OCI-LY7 (cell line): ENCODE measurements at regions not wholly inside any gene's neighbourhood (a gene's known extent, or its start where the extent isn't known, plus 50 kb on each side); places are given as distances from the start of the nearest gene placed in this dataset.

ENCODE experiments used
- BruUV-seq: library from RNA; stranded (reverse); fragments of 400-500 nt; replicated peaks from 2 replicates; lab custom pipeline; 2021; lab: Mats Ljungman, UMichigan
- CTCF ChIA-PET: fragments of 300-600 bp; sonication (Branson Sonifier 250); formaldehyde crosslinking; loops from one replicate; lab custom pipeline; 2022; ENCODE audit warnings: antibody characterized with exemption; ENCODE audit not compliant: unreplicated experiment; lab: Charles Lee
- POLR2A ChIA-PET: fragments of 300-600 bp; sonication (Branson Sonifier 250); formaldehyde crosslinking; loops from one replicate; lab custom pipeline; 2022; ENCODE audit warnings: antibody characterized with exemption; lab: Charles Lee
- DNase-seq: peaks from one replicate; pipeline ENCODE4 v3.0.0-alpha.2; 2015; ENCODE audit warnings: low spot score
- H2AFZ ChIP-seq: fragments of 200-600 bp; sonication (generic), shearing (Covaris generic); 2 replicates; pipeline ENCODE4 v1.6.1; 2014; ENCODE audit warnings: mild to moderate bottlenecking, antibody characterized with exemption, low read length, moderate library complexity
- H3K27ac ChIP-seq: fragments of 200-600 bp; sonication (generic); 2 replicates; pipeline ENCODE4 v1.5.1; 2014; ENCODE audit warnings: mixed run types, low read depth, mild to moderate bottlenecking, moderate library complexity, low read length, inconsistent platforms; ENCODE audit not compliant: poor library complexity, severe bottlenecking
- H3K36me3 ChIP-seq: fragments of 200-600 bp; sonication (generic); 2 replicates; pipeline ENCODE4 v1.6.1; 2014; ENCODE audit warnings: mild to moderate bottlenecking, antibody characterized with exemption, low read length, moderate library complexity, mixed read lengths; ENCODE audit not compliant: insufficient read depth
- H3K4me1 ChIP-seq: fragments of 200-600 bp; sonication (generic); 2 replicates; pipeline ENCODE4 v1.5.1; 2014; ENCODE audit warnings: mild to moderate bottlenecking, low read length; ENCODE audit not compliant: insufficient read depth, poor library complexity, severe bottlenecking
- H3K4me2 ChIP-seq: fragments of 200-600 bp; sonication (generic); 2 replicates; pipeline ENCODE4 v1.6.1; 2014; ENCODE audit warnings: mild to moderate bottlenecking, low read length
- H3K4me3 ChIP-seq: fragments of 200-600 bp; sonication (generic); 2 replicates; pipeline ENCODE4 v1.5.1; 2014; ENCODE audit warnings: mild to moderate bottlenecking, low read depth, low read length; ENCODE audit not compliant: poor library complexity, severe bottlenecking
- H3K79me2 ChIP-seq: fragments of 200-600 bp; sonication (generic); 2 replicates; pipeline ENCODE4 v1.6.1; 2016; ENCODE audit warnings: low read depth, mild to moderate bottlenecking, low read length, moderate library complexity, mixed read lengths; ENCODE audit not compliant: insufficient read depth
- H3K9me2 ChIP-seq: fragments of 200-600 bp; sonication (generic); 2 replicates; pipeline ENCODE4 v1.6.1; 2016; ENCODE audit warnings: mild to moderate bottlenecking, low read length, mixed read lengths; ENCODE audit not compliant: insufficient read depth
- H3K9me3 ChIP-seq: fragments of 200-600 bp; sonication (generic); 2 replicates; pipeline ENCODE4 v1.6.1; 2014; ENCODE audit warnings: mild to moderate bottlenecking, mixed run types, low read length, mixed read lengths
- H4K20me1 ChIP-seq: fragments of 200-600 bp; sonication (generic); 2 replicates; pipeline ENCODE4 v1.6.1; 2014; ENCODE audit warnings: mild to moderate bottlenecking, antibody characterized with exemption, low read length, moderate library complexity, mixed read lengths; ENCODE audit not compliant: insufficient read depth
- CTCF ChIP-seq: fragments of 200-600 bp; sonication (generic); conservative IDR thresholded peaks from 2 replicates; pipeline ENCODE4 v1.5.1; 2014; ENCODE audit warnings: mild to moderate bottlenecking, antibody characterized with exemption, low read length, moderate library complexity, mixed read lengths
- EZH2phosphoT487 ChIP-seq: fragments of 200-600 bp; sonication (generic); IDR thresholded peaks from 2 replicates; pipeline ENCODE4 v1.6.1; 2018; ENCODE audit warnings: low read depth, borderline replicate concordance, mild to moderate bottlenecking, mixed run types, antibody characterized with exemption, low read length, moderate library complexity, mixed read lengths
- intact Hi-C: fragments of 100-400 bp; cut with micrococcal nuclease; formaldehyde crosslinking; loops from one replicate; pipeline ENCODE4 v1.10.0; 2022; ENCODE audit not compliant: unreplicated experiment

GRCh38 chr14:45400950-45401640, 148.1 kb upstream of the MIS18BP1 start:
- CTCF ChIA-PET = no interaction called here
- no peaks in the 10 kb centered on the region for H3K9me2 ChIP-seq
- no peak overlapping the region for H3K27ac ChIP-seq
- BruUV-seq = no TSS peak
- no peak overlapping the region for H3K4me2 ChIP-seq
- intact Hi-C loops = no loop called here
- no peak for TF ChIP-seq CTCF
- H3K36me3 ChIP-seq = no peaks in the 10 kb centered on the region
- H3K9me3 ChIP-seq = no peaks in the 10 kb centered on the region
- no peaks in the 10 kb centered on the region for H4K20me1 ChIP-seq
- no peaks in the 10 kb centered on the region for H3K4me1 ChIP-seq
- POLR2A ChIA-PET = interaction anchor here (0.6 kb wide), 1 partner anchor 660 kb away, joined by 3 read pairs; no protein-coding TSS in a partner anchor
- DNase-seq = no peak
- no peaks in the 10 kb centered on the region for H3K79me2 ChIP-seq
- no peak overlapping the region for H2AFZ ChIP-seq
- H3K4me3 ChIP-seq = no peak overlapping the region

GRCh38 chr14:45400509-45400908, 147.5 kb upstream of the MIS18BP1 start:
- Histone ChIP-seq H2AFZ (no peak overlapping the region), H3K4me1 (no peaks in the 10 kb centered on the region), H3K4me2 (no peak overlapping the region), H3K79me2 (no peaks in the 10 kb centered on the region), H3K4me3 (no peak overlapping the region), H3K9me2 (no peaks in the 10 kb centered on the region), H4K20me1 (no peaks in the 10 kb centered on the region), H3K36me3 (no peaks in the 10 kb centered on the region), H3K27ac (no peak overlapping the region), H3K9me3 (no peaks in the 10 kb centered on the region)
- no peak for DNase-seq
- POLR2A ChIA-PET = interaction anchor here (0.6 kb wide), 1 partner anchor 661 kb away, joined by 3 read pairs; no protein-coding TSS in a partner anchor
- no TSS peak for BruUV-seq
- intact Hi-C loops = no loop called here
- CTCF ChIA-PET = no interaction called here
- TF ChIP-seq CTCF (no peak), EZH2phosphoT487 (no peak)

DNA sequence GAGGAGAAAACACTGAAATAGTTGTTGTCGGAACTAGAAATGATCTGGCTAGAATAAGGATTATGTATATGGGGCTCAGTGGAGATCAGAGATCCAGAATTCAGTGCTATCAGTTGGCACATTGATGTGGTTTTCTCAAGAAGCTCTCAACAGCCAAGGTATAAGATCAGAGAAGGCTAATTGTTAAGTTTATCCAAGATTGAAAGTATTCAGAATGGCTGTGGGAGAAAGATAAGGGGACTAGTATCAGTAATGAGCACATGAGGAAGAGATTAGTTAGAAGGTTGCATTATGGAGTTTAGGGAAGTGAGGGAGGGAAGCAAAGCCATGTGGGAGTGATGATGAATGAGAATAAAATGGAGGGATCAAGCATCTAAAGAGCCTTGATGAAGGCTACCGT, 128.1 kb upstream of the MIS18BP1 start:
- no peaks in the 10 kb centered on the region for H3K79me2 ChIP-seq
- CTCF ChIA-PET = no interaction called here
- no peaks in the 10 kb centered on the region for H4K20me1 ChIP-seq
- intact Hi-C loops = no loop called here
- no peak overlapping the region for H3K4me3 ChIP-seq
- H3K4me2 ChIP-seq = no peak overlapping the region
- no peak overlapping the region for H3K27ac ChIP-seq
- H2AFZ ChIP-seq = no peak overlapping the region
- no peaks in the 10 kb centered on the region for H3K4me1 ChIP-seq
- no peak for DNase-seq
- TF ChIP-seq EZH2phosphoT487 (no peak), CTCF (no peak)
- H3K36me3 ChIP-seq = no peaks in the 10 kb centered on the region
- no TSS peak for BruUV-seq
- no peaks in the 10 kb centered on the region for H3K9me3 ChIP-seq
- POLR2A ChIA-PET = no interaction called here
- H3K9me2 ChIP-seq = no peaks in the 10 kb centered on the region
